EL (cell line): ENCODE measurements at regions not wholly inside any gene's neighbourhood (a gene's known extent, or its start where the extent isn't known, plus 50 kb on each side); places are given as distances from the start of the nearest gene placed in this dataset.

Source experiments
- DNase-seq: peaks from one replicate; pipeline ENCODE4 v3.0.0-alpha.2; 2016

DNA sequence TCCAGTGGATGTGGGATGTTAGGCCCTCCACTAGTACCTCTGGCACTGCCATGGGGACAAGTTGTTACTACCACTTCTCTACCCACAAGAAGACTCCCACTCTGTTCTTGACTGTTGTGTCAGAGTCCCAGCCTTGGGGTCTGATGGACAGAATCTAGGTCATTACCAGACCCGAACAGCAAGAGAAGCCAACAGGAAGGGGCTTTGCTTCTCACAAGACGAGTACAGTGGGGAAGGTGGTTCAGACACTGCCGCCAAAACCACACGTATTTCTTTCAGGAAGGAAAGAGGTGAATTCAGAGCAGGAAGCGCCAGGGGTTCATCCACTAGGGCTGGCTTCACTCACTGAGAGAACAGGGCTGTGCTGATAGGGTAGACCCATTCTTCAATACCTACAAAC lies 161.3 kb upstream of the KIT start:
- DNase-seq, result no peak

DNA sequence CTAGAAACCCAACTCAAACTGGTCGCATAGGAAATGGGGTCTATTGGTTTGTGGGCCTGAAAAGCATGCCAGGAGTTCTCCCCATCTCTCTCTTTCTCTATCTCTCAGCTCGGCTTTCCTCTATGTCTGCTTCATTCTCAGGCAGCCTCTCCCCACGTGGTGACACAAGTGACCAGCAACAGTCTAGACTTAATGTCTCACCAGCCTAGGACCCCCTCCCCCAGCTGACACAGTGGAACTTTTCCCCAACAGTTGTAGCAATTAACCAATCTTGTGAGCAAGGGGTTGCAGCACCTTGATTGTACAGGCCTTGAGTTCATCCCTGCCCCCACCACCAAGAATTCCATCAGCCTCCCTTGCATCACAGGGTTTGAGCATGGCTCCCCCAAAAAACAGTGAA lies 159.8 kb upstream of the KIT start:
- no peak for DNase-seq

DNA sequence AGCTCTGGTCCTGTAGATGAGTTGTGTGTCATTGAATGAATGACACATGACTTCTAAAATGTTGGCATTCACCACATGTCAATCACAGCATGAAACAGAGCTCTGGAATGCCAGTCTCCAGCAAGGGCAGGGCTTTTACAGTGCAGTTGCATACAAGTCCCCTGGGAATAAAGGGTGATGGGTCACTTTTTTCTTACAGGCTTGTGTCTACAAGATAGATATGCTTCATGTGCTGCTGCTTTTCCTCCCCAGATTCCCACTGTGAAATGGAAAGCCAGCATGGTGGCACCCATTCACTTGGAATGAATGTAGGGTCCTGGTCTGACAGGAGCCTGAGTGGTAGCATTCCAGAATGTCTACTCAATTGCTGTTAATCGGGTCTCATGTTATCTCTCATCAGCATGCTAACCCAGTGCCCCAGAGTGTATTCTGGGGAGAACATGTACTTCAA lies 159.1 kb upstream of the KIT start:
- DNase-seq, result peak; percentile 87

DNA sequence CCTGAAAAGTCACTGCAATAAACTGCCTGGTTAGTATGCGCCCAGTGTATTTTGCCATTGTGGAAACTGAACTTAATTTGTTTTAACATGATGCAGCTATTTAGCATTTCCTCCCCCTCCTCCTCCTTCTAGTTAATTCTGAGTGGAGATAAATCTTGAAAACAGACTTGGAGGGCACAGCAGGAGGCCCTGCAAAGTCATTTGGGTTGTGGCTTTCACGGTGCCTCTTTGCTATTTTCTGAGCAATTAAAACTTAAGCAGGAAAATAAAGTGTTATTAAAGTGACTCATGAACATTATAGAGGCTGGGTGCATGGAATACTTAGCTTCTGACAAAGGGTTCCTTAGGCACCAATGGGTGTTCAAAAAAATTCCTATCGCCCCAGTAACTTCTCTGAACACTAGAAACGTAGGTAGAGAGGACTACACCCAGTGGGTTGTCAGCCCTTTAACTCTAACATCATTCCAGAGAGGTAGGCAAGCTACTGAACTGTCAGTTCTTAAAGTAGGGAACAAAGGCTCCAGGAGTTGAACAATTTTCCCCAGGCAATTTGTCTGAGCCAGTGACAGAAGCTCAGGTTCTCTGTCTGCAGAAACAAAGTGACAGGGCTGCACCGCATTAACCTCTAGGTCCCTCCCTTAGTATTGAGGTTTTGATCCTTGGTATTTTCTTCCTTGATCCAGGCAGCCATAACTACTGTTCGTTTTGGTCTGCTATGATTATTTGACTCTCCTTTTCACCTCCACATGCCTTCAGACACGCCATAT lies 158.3 kb upstream of the KIT start:
- DNase-seq, result peak; percentile 85

DNA sequence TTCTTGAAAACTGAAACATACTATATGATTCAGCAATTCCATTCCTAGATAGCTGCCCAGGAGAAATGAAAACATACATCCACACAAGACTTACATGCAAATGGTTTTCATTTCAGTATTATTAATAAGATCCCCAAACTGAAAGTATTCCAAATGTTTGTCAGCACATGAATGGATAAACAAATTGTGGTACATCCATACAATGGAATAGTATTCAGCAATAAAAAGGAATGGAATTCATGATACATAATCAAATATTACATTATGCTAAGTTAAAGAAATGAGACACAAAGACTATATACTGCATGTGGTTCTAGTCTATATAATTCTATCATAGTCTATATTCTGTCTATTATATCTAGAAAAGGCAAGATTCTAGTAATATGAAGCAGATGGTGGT lies 152.4 kb upstream of the KIT start:
- no peak for DNase-seq

DNA sequence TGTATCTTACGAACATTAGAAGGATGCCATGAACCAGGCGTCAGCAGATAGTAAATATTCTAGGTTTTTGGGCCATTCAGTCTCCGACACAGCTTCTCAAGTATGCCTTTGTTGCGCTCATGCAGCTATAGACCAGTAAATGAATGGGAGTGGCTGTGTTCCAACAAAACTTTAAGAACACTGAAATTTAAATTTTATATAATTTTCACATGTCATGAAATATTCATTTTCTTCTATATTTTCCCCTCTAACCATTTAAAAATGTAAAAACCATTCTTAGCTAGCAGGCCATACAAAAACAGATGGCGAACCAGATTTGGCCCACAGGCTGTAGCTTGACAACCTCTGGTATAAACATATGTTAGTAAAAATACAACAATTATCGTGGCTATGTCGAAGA lies 151.8 kb upstream of the KIT start:
- DNase-seq, result no peak

DNA sequence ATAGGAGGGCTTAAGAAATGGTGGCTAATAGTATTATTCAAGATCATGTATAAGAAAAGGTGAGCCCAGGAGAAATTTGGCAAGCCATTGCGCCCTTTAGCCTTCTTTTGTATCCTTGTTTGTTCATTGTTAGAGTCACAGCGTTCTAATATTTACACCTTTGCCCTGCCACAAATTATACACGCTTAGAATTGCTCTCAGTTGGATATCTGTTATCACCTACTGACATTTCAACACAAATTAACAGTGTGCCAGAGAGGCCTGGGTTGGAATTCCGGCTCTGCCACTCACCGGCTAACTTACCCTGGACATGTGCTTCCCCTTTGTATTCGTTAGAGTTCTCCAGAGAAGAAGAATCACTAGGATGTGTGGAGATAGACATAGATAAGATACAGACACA lies 148.7 kb upstream of the KIT start:
- DNase-seq, result no peak

DNA sequence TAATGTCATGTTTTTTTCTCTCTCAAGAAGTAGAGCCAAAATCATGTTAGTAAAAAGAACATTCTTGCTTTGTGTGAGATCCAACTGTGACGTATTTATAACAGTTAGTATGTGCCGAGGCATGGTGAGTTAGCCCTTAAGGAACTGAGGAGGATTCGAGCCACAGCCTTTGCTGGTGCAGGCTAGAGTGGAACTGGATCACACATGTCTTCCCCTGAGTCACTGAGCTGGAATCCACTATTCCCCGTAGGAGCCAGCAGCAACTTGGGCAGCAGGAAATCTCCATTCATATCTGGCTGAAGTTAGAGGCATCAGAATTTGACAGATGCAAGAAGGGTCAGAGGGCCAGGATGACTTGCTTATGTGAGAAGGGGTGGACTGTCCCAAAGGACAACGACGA lies 144.6 kb upstream of the KIT start:
- DNase-seq, result peak; percentile 94

DNA sequence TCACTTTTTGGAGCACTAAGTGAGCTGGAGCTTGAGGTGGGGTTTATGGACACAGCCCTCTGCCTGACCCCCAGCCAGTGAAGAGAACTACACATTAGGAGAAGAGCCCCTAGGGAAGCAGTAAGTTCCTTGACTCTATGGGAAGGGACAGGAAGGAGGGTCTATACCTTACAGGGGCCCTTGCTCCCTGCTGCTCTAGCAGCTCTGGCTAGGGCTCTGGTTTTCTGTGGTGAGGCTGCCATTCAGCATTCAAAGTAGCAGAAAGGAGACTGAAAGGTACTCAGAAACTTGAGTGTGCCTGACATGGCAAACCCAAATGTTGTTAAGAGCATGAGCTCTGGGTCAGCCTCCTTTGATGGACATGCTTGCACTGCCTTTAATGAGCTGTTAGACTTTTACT lies 144.0 kb upstream of the KIT start:
- no peak for DNase-seq

DNA sequence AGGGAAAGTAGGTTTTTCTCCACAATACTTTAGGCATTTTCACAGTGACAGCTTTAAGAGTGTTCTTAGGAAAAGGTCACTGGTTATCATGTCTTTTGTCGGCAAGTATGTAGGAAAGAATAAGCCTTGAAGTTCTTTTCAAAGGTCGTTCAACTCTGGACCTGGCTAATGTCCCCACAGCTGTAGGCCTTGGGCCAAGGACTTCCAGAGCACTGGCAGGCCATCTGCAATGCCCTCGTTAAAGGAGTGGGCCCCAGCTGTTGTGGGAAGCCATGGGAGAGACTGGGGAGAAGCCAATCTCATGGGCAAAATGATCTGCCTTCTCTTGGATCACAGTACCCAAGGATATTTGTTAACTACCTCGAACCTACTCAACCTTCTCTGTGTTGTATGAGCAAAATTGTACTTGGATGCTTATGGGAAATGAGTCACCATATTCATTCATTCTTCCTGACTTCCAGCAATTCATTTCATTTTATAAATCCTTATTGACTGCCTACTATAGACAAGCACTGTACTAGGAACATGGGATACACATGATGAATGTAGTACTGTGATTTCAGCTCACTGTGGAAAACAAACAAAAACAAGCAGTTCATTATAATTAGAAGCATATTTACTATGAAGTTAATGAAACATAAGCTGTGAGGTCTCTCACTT lies 141.1 kb upstream of the KIT start:
- DNase-seq, result no peak

DNA sequence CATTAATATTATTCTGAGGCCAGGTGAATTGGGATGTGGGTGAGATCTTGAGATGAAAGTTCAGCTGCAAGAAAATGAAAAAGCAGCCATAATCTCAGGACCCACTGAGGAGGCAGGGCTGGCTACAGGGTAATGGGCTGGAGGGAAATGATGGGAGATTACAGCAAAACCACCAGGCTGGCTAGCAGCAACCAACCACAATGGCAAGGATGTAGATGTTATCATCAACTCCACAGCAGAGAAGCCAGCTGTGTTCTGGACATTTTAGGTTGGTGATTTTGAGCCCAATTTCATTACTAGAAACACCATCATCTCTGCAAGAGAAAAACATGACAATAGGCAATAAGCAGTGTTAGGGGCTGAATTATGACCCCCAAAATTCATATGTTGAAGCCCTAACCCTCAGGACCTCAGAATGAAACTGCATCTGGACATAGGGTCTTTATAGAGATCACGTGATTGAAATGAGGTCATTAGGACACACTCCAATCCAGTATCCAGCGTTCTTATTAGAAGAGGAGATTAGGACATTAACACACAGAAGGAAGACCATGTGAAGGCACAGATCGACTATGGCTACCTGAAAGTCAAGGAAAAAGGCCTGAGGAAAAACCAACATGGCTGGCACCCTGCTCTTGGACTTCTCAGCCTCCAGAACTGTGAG lies 139.8 kb upstream of the KIT start:
- DNase-seq, result no peak

DNA sequence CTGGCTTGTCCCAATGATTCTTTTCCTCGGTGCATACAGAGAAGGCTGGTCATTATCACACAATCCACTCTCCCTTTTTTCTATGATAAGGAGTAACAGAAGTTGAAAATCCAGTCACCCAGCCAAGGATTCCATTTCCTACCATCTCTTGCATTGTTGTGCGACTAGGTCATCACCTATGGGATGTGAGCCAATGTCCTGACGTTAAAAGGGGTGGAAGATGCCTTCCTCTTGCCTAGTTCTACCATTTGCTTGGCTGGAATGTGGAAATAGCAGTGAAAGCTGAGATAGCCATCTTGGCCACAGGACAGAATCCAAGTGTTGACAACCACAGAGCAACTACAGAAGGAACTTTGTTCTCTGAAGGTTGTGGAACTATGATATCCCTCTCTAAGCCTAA lies 132.2 kb upstream of the KIT start:
- DNase-seq, result peak; percentile 98

DNA sequence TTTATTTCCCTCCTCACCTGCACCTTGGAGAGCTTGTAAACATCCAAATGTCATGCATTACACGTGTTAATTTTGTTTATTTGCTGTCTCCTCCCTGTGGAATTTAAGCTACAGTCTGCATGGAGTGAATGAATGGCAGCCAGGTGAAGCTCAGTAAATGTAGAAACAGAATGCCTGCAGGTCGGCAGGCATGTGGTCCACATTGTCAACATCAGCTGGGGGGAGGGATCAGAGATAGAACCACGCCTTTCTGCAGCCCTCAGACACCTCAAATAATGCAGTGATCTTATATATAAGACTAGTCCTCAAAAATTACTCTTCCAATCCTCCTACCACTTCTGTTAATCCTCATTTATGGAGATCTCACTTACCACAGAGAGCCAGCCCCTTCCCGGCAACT lies 131.2 kb upstream of the KIT start:
- no peak for DNase-seq

DNA sequence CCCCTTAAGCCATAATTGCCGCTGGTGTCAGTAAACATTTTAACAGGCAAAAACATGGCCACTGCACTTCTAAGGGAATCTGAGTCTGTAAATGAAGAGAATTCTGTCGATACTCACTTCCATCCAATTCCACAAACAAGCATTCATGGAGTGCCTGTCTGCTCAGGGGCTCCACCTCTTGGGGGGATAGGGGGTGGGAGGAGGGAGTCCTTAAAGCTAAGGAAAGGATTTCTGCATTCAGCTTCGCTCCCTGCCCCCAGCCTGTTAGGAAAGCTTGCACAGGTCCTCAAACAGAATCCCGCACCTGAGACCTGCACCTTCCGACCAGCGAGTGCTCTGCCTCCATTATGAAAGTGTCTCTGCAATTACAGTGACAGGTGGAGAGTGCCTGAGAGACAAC lies 130.2 kb upstream of the KIT start:
- no peak for DNase-seq

DNA sequence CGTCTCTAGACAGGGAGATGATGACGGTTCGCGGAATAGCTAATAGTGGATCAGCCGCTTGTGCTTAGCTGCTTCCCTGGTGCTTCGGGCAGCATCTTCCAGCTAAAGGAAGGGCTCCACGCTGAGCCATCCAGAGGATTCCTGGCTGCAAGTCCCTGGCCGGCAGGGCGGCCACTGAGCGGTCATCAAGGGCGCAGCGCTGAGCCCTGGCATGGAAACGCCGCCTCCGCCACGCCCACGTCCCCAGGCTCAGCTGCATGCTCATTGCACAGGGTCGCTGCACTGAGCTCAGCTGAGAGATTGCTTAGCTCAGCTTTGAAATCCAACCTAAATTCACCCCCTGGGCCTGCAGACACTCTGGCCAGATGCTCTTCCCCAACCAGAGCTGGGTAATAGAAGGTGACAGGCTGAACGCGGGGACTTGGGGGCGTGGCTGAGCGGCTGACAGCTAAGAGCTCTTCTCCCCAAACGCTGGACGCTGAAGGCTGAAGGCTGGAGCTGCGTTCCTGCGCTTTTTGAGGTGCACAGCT lies 118.2 kb upstream of the KIT start:
- DNase-seq, result peak; percentile 83

DNA sequence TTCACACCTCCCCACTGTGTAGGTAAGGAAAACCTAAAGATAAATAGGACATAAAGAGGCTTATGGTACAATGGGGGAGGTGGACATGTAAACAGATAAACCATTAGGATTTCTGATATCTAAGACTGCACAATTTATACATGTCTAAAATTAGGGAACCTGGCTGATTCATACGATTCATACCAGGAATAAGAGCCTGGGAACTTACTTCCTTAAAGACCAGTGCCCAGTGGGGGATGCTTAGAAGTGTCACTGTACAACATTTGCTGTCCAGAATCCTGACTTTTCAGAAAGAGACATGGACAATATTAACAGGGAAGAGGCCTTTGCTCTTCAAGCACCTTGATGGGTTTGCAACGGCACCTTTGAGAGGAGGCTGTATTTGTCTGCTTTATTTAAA lies 116.8 kb upstream of the KIT start:
- DNase-seq, result no peak

DNA sequence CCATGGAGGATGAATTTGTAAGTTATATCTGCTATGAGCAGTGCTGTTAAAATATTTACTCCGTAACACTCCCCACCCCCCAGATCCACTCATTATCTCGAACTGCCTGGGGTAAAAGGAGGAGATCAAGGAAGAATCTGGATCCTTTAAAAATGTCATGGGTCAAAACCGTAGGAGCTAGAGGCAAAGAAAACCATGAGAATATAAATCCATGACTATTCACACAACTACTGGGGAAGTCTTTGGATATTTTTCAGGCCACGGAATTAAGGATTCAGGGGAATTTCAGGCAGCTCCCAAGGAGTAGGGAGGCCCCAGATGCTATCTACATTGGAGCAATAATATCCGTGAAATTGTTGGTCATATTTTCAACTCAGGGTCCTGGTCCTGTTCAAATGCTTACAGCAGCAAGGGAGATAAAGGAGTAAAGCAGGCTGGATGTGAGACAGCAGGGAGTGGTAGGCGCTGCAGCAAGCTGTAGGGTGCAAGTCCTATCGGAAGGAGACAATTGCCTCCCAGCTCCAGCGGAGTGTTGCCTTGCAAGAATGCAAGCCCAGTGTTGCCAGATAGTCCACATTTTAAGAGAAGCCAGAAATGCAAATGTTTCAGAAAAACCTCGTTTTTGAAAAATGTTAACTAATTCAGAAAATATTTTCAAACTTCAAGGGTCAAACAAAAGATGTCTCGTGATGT lies 116.2 kb upstream of the KIT start:
- peak; percentile 79 for DNase-seq

DNA sequence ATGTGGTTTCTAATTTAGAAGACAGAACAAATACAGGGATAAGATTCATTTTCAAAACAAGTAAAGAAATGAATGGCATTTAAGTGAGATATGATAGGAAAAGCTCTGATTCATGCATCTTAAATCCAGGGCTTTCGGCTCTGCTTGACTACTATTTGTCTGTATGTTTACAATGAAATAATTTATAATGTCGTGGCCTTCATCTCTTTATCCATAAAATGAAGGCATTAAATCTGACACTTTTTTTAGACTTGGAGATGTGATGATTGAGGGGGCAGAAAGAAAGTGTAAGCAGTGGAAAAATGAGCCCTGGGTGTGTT lies 115.7 kb upstream of the KIT start:
- DNase-seq, result no peak

DNA sequence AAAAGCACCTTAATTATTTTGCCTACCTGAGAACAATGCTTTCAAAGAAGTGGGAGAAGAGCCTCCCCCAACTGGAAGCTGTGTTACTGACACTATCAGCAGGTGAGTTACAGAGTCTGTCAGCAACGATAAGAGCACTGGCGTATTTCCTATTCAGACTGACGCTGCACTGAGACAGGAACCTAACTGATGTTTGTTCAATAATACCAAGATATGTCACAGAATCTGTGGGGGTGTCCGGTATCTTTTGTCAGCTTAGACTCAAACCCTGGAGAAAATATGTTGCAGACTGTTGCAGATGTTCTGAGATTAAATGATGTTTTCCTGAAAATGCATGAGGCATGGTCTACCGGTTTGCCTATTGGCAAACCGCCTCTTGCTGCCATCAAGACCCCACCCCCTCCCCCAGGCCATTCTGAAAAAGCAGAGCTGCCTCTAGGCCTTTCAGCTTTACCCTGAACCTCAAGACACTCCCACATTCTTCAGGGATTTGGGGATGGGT lies 115.2 kb upstream of the KIT start:
- DNase-seq, result no peak

DNA sequence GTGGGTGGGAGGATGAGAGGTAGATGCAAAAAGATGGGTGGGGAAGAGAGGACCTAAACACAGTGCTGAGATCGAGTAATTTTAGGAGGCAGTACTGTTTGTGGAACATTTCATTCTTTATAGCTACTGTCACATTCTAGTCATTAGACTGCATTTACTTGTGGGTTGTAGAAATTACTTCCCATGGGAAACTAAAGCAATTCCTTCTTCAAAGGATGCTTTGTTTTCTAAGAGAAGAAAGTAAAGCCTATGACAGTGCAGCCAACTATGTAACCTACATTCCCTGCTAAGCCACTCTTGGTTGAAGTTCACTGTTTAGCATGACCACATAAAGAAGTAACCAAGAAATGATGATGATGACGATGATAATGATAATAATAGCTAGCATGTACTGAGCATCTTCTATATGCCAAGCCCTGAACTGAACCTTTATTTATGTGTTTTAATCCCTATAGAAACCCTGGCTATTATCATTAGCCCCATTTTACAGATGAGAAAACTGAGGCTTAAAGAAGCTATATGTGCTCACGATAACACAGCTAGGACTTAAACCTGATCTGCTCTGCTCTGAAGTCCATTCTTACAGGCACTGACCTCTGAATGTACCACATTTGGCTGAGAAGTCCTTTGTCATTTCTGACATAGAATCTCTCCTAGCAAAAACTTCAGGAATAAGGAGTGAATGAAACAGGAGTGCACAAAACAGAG lies 114.5 kb upstream of the KIT start:
- DNase-seq, result peak; percentile 88

DNA sequence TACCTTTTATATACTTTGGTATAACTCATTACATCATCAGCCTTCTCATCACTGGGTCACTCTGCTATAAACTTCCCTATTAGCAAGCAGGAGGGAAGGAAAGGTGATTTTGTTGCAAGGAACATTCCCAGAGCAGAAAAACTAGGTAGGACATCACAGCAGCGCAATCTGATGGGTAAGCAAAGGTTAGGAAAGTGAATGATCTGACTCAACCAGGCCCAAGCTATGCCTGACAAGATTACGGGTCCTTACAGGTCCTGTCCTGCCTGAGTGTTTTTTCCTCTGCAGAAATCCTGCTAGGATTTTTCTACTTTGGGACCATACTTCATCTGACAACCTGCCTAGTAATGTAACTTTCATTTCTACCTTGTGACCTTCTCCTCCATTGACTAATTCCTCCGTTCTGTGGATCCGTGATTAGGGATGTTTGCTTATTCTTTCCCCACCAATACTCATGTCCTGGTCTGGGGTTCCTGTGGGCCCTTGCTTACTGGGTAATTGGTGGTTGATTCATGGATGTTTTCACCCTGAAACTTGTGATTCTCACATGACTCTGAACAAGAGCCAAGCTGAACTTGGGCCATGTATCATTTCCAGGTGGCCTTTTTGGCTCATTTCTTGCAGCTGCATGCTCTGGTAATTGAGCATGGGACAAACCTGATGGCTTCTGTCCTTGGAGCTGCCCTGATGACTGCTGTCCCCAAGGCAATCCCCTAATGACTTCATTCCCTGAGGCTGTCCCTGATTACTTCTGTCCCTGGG lies 111.9 kb upstream of the KIT start:
- DNase-seq, result no peak
